Activated CD8-positive, alpha-beta memory T cell treated with anti-CD3 and anti-CD28 coated beads for 24 hours (primary cell): ENCODE measurements at regions not wholly inside any gene's neighbourhood (a gene's known extent, or its start where the extent isn't known, plus 50 kb on each side); places are given as distances from the start of the nearest gene placed in this dataset.
"Not testable (repeated sequence)": the region's sequence is repeated elsewhere in the genome, so short reads cannot be mapped to it uniquely, and the experiment has no call there.

Experiments
- DNase-seq: peaks from one replicate; pipeline ENCODE4 v3.0.0-alpha.2; 2020

DNA sequence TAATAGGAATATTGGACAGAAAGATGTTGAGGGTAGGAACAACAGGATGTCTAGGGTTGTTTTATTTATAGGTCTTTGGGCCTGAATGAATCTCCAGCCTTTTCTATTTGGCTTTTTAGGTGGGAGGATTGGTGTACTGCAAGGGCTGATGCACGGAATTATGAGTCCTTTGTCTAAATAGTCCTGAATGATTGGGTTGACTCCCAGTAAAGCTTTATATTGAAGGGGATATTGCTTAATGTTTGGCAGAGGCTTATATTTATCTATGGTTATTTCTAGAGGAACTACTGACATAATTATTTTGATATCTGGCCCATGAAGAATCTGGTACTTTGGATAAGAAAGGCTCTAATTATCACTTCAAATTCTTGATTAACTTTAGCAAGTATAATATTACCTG, 253.6 kb upstream of the AVPR1A start:
- no peak for DNase-seq

GRCh38 chr12:63403256-63403655, 252.3 kb upstream of the AVPR1A start:
- no peak for DNase-seq

GRCh38 chr12:63400718-63401117, 249.7 kb upstream of the AVPR1A start:
- DNase-seq: no peak

DNA sequence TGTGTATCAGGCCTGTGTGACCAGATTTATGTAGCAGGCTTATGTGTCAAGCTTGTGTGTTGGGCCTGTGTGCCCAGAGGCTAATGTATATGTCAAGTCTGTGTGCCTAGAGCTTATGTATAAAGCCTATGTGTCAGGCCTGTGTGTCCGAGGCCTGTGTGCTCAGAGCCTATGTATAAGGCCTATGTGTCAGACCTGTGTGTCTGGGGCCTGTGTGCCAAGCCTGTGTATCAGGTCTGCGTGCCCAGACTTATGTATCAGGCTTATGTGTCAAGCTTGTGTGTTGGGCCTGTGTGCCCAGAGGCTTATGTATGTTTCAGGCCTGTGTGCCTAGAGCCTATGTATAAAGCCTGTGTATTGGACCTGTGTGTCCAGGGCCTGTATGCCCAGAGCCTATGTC, 249.3 kb upstream of the AVPR1A start:
- DNase-seq: no peak

DNA sequence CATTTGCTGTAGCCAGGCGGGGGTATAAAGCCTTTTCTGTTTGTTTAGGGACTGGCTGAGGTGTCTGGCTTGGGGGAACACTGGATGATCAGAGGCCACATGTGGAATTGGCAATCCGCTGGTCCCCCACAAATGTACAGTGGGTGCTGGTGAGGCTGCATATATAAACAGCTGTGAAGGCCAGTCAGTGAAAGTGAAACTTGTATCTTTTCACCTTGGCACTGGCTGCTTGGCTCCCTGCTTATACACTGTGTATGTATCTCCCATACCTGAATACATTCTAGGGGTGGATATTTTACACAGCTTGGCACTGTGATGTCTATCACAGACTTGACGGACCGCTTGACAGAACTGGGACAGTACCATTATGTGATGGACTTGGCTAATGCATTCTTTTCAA, 246.8 kb upstream of the AVPR1A start:
- no peak for DNase-seq

DNA sequence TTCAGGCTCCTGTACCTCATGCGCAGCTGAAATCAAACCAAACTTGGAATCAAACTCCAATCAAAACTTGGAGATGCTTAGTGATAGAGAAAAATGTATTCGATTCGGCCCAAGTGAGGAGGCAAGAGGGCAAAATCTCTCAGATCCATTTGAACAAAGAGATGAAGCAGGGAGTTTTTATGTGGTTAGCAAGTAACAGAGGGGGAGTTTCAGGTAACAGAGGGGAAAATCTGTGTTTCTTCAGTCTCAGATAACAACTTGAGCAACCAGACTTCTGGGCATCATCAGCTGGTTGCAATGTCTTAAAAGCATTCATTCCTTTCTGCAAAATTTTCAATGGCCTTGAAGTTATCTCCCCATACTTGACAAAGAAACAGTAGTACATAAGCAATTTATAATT, 245.1 kb upstream of the AVPR1A start:
- no peak for DNase-seq

GRCh38 chr12:63394983-63395382, 244.0 kb upstream of the AVPR1A start:
- DNase-seq: no peak

DNA sequence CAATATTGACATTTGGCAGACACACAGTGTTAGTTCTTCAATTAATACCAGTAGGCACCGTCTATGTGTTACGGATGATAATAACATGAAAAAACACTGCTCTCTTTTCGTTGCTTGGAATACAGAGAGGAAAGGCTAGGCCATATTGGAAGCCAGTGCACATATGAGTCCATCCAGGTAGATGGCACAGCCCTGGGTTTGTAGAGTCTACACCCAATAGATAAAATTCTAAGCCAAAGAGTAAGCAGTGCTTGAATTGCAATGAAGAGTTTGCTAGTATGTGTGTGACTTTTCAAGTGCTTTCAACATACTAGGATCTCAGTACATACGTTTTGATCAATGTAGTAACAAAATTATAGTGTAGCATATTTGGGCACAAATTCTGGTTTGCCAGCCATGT, 243.3 kb upstream of the AVPR1A start:
- DNase-seq: no peak

- no peak for DNase-seq
Observed at GRCh38 chr12:63389211-63389610, 238.2 kb upstream of the AVPR1A start.

DNA sequence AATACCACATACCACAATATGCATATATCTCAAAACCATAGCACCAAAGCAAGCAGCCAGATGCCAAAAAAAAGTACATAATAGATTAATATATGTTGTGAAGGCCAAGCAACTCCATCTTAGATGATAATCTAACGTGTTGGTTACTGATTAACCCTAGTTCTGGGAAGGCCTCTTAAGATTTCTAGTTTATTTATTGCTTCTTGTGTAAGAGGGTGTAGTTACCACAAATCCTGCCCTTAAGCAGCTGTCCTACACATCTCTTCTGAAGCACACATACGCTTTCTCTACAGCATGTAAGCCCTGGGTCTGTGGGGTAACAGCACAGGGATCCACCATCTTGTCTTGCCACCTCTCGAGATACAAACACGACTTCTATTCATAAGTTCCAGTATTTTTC, 236.8 kb upstream of the AVPR1A start:
- DNase-seq: no peak

DNA sequence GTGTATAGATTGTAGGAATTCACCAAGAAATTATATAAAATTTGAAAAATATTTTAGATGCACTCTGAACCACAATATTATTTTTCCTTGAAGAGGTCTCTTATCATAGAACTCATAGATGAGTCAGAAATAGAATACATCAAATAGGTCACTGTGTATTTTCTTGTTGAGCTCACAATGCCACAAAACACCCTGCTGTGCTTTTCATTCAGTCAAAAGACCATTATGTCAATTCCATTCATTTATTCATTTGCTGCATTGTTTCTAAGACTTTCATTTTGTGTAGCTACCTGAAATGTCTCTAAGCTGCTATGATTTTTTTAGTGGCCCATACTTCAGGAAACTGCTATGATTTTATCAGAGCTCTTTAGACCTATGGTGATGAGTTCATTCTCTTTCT, 231.9 kb upstream of the AVPR1A start:
- no peak for DNase-seq

GRCh38 chr12:63362791-63363190, 211.8 kb upstream of the AVPR1A start:
- DNase-seq: no peak

DNA sequence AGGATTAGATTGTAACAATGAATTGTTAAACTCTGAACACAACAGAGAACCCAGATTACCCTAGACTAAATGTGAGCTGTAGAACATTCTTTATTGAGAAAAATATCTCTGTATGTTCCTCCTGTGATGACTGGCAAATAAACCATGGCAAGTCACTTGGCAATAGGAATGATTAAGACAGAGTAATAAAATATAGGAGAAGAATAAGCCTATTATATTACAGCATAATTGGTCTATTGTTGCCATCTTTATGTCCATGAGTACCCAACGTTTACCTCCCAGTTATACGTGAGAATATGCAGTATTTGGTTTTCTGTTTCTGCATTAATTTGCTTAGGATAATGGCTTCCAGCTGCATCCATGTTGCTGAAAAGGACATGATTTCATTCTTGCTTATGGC, 211.2 kb upstream of the AVPR1A start:
- DNase-seq: no peak

DNA sequence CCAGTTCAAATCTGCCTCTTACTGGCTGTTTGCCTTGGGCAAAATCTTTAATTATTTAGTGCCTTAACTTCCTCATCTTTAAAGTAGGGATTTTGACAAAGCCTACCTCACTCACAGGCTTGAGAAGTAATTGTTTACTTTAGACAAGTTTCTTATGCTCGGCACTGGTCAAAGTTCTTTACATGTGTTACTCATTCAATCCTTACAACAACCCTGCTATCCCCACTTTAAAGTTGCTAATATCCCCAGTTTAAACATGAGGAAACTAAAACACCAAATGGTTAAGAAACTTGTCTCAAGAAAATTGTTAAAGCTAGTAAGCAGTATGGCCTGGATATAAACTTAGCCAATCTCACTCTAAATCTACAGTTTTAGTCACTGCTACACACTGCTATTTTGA, 204.0 kb upstream of the AVPR1A start:
- no peak for DNase-seq

DNA sequence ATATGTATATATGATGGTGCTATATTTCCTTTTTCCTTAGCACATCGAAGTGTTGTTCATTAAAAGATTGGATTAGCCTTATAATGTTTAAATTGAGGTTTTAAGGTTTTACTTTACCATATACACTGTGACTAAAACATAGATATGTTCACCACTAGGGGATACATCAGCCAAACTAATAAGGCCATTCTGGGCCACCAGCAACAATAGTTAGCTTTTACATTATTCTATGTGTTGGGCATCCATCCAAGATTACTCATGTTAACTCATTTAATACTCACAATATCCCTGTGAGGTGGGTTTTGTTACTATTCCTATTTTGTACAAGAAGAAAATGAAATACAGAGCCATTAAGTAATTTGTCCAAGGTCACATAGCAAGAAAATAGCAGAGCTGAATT, 202.6 kb upstream of the AVPR1A start:
- no peak for DNase-seq

DNA sequence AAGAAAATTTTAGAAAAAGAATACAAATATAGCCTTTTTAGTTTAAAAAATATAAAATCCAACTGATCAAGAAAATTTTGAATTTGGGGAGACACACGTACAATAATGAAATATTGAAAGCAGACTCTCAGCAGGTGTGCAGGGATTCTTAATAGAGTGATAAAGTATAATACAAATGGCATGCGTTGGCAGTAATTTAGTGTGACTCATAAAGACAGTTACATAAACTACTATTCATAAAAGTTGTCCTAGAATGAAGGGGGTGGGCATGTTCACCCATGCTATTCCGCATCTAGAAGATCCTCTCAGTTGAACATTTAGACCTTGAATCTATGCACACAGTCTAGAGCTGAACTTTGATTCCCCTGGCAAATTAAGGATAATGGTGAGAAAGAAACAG, 200.4 kb upstream of the AVPR1A start:
- DNase-seq: no peak

DNA sequence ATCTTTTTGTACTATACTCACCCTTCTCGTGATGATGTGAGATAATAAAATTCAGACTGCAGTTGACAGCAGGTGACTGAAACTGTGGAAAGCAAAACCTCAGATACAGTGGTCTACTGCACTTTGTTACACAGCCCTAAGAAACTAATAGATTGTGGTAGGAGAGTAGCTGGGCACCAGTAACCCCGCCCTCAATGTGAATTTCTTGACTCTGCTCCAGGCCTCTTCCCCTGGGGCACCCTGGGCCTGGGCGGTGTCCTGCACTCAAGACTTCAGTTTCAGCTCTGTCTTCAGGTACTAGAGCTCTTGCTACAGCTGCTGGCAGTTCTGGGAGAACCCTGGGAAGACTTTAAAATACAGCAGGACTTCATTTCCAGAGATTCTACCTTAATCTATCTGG, 197.6 kb upstream of the AVPR1A start:
- no peak for DNase-seq

DNA sequence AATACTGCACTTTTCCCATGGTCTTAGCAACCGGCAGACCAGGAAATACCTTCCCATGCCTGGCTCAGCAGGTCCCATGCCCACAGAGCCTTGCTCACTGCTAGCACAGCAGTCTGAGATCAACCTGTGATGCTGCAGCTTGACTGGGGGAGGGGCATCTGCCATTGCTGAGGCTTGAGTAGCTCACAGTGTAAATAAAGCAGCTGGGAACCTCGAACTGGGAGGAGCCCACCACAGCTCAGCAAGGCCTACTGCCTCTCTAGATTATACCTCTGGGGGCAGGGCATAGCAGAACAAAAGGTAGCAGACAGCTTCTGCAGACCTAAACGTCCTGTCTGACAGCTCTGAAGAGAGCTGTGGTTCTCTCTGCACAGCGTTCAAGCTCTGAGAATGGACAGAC, 186.2 kb upstream of the AVPR1A start:
- DNase-seq: not testable (repeated sequence)

DNA sequence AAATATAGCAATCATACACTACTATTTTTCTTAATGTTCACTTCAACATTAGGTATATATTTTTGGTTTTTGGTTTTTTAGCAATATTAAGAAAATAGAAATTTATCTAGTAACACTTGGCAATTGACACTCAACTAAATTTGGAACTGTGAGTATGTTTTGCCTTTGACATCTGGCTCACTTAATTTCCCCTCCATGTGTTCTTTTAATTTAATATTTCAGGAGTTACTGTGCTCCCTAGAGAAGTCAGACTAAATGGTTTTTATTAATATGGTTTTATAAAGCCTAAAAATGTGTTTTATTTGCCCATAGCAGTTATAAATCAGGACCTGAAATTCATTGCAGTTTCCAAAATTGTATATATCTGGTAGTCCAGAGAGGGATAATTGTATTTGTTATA, 175.3 kb upstream of the AVPR1A start:
- DNase-seq: no peak

GRCh38 chr12:63325757-63326156, 174.8 kb upstream of the AVPR1A start:
- DNase-seq: no peak

GRCh38 chr12:63323942-63324341, 172.9 kb upstream of the AVPR1A start:
- no peak for DNase-seq

GRCh38 chr12:63321373-63321772, 170.4 kb upstream of the AVPR1A start:
- no peak for DNase-seq

DNA sequence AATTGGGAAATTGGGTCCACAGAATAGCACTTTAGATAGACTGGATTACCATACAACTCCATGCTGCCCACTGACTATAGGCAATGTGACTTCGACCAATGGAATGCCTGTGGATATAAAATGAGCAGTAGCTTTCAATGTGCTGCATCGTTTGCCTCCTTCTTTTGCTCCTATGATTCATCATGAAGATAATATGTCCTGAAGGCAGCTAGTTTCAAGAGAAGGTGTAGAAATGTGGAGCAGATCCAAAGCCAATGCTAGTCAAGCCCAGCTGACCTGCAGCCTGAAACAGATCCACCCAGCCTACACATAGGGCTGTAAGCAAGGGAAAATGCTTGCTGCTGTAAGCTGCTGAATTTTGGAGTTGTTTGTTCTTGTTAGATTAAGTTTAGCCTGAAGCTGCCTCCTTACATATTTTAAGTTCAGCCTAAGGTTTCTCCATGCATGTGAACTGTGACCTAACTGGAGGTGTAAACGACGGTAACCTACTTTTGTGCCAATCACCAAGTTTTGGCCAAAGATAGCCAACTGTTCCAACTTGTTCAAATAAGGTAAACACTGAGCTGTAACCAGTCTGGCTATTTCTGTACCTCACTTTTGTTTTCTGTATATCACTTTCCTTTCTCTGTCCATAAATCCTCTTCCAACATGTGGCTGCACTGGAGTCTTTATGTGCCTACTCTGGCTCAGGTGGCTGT, 169.1 kb upstream of the AVPR1A start:
- DNase-seq: no peak

DNA sequence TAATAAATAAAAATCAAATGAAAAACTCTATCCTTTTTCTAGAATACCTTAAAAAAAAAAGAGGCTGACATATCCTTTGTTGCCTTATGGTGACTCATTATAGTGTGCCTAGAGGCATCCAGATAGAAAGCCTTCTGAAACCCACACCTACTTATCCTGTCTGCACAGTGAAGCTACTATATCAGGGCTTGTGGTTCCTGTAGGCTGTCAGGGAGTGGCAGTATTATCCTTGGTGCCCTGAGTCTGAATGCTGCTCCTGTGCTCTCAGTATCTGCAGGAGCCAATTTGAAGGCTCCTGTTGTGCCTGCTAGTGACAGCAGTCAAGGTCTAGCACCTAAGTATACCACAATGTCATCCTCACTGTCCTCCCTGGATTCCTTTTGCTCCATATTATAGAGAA, 168.4 kb upstream of the AVPR1A start:
- DNase-seq: no peak

DNA sequence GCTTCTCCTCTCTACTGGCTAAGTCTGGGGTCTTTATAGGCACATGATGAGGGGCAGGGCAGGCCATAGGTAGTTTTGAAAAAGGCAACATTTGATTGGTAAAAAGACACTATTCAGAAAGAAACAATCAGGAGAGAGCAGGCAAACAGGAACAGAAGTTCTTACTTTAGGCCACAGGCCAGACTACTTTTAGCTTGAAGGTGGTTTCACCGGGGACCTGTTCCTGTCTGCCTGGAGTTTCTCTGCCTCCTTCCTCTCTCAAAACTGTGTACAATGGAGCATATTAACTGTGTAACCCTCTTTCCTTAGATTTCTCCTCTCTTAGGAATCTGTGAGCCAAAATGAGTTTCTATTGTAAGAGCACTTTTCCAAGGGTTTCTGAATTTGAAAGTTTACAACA, 167.9 kb upstream of the AVPR1A start:
- DNase-seq: no peak

DNA sequence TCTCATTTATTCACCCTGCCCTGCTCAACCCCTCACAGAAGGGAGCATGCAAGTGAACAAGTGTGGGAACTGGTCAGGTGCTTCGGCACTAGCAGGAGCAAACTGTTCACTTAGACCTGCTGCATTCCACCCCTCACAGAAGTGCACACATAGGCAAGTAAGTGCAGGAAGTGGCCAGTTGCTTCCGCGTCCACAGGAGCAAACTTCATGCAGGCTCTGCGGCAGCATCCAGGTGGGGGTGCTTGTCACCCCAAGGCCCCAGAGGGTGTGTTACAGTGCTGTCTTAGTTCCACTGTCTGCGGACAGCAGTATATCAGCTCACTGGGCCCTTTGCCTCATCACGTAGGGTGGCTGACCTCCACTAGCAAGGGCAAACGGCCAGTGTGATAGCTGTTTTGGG, 167.3 kb upstream of the AVPR1A start:
- no peak for DNase-seq
